ENCODE measurements at regions not wholly inside any gene's neighbourhood (a gene's known extent, or its start where the extent isn't known, plus 50 kb on each side); places are given as distances from the start of the nearest gene placed in this dataset.

DNA sequence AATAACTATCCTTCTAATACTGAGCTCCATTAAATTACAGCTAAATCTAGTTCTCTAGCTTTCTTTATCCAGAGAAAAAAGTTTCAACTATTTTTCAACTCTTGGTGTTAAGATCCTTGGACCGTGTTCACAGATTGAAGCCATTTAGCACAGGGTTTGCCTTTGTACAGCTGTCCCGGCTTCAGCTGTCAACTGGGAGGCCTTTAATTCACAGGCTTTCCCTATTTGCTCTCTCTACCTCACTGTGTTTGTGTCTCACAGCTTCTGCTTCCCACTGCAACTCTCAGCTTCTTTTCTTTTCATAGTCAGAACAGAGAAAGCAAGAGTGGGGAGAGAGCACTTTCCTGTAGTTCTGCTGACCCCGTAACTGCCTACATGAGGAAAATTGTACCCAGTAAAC, 76.9 kb upstream of the SMAD1 start:
- WGBS, 2 donors: 59 to 62% methylated on average over 3 of the region's 3 CpGs
- Histone ChIP-seq H3K4me3 (no peak overlapping the region), H3K36me3 (ENCODE audit: low read depth, missing control alignments) (no peaks in the 10 kb centered on the region), H3K9me3 (no peaks in the 10 kb centered on the region), H3K27me3 (no peaks in the 10 kb centered on the region), H3K27ac (no peak overlapping the region), H3K4me1 (no peaks in the 10 kb centered on the region)
- intact Hi-C loops (cut with DNase I; ENCODE audit: low total_unique reads): no loop called here
- DNase-seq: no peak
- TF ChIP-seq, protein P1, sequence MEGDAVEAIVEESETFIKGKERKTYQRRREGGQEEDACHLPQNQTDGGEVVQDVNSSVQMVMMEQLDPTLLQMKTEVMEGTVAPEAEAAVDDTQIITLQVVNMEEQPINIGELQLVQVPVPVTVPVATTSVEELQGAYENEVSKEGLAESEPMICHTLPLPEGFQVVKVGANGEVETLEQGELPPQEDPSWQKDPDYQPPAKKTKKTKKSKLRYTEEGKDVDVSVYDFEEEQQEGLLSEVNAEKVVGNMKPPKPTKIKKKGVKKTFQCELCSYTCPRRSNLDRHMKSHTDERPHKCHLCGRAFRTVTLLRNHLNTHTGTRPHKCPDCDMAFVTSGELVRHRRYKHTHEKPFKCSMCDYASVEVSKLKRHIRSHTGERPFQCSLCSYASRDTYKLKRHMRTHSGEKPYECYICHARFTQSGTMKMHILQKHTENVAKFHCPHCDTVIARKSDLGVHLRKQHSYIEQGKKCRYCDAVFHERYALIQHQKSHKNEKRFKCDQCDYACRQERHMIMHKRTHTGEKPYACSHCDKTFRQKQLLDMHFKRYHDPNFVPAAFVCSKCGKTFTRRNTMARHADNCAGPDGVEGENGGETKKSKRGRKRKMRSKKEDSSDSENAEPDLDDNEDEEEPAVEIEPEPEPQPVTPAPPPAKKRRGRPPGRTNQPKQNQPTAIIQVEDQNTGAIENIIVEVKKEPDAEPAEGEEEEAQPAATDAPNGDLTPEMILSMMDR (IDR thresholded peaks at IDR 0.05): no peak
- TF ChIP-seq POLR2A (IDR thresholded peaks at IDR 0.05): no peak

DNA sequence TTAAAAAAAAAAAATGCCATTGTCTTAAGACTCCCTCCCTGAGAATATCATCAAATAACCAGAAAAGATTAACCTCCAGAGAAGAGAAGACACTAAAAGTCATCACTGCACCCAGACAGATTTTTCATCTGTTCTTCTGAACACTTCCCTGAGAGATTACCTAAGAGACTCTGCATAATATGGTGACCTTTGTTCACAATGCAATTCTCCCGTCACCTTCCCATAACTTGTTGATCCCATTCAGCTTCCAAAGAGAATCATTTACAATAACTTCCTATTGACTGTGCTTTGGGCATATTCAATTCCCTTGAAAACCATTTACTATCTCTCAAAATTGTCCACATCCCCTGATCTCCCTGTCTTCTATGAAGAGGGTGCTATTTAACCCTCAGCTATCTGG, 85.1 kb upstream of the SMAD1 start:
- intact Hi-C loops (cut with DNase I; ENCODE audit: low total_unique reads): no loop called here
- H3K4me1 ChIP-seq: no peaks in the 10 kb centered on the region
- H3K27me3 ChIP-seq: no peaks in the 10 kb centered on the region
- no peaks in the 10 kb centered on the region for H3K36me3 ChIP-seq (ENCODE audit: low read depth, missing control alignments)
- no peaks in the 10 kb centered on the region for H3K9me3 ChIP-seq
- DNase-seq: no peak
- no peak overlapping the region for H3K4me3 ChIP-seq
- H3K27ac ChIP-seq: no peak overlapping the region
- TF ChIP-seq POLR2A (IDR thresholded peaks at IDR 0.05): no peak
- TF ChIP-seq, protein P1 (IDR thresholded peaks at IDR 0.05): no peak
- WGBS, 2 donors: 81 to 84% methylated on average over 1 of the region's 1 CpG

DNA sequence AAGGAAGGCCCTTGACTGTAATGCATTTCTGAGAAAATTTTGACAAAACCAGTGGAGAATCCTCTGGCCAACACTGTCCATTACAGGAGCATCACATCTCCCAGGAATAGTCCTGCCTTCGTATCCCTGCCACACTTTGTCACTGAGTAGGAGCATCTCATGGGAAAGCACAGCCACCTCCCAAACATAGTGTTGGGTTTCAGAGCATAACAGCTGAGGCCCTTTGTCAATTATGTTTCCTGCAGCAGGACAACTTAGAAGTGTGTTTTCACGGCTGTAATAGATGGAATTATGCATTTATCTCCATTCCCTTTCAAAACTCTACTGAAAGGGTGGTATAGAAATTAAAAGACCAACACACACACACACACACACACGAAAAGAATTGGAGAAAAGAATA, 91.1 kb upstream of the SMAD1 start:
- no peak overlapping the region for H3K4me3 ChIP-seq
- no peak for DNase-seq
- no peak overlapping the region for H3K27ac ChIP-seq
- 75 to 89% methylated on average over 3 of the region's 3 CpGs for WGBS, 2 donors
- no peaks in the 10 kb centered on the region for H3K4me1 ChIP-seq
- no peaks in the 10 kb centered on the region for H3K27me3 ChIP-seq
- TF ChIP-seq, protein P1 (IDR thresholded peaks at IDR 0.05): no peak
- no peak for TF ChIP-seq POLR2A (IDR thresholded peaks at IDR 0.05)
- no peaks in the 10 kb centered on the region for H3K36me3 ChIP-seq (ENCODE audit: low read depth, missing control alignments)
- intact Hi-C loops (cut with DNase I; ENCODE audit: low total_unique reads): no loop called here
- H3K9me3 ChIP-seq: no peaks in the 10 kb centered on the region

DNA sequence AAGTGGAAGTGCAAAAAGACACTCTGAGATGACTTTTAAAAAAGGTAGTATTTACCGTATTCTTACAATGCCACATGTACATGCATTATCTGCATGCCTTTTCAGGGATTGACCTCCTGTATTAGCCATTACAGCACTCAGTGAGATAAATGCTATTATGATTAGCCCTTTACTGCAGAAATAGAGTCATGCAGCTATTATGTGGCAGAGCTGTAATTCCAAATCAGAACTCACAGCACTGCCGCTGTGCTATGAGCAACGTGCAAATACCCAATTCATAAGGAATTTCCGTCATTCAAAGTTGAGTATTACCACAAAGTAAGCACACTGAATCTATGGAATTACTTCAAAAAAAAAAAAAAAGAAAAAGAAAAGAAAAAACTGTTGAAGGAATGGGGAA, 92.1 kb upstream of the SMAD1 start:
- no peaks in the 10 kb centered on the region for H3K36me3 ChIP-seq (ENCODE audit: low read depth, missing control alignments)
- H3K4me3 ChIP-seq: no peak overlapping the region
- WGBS, 2 donors: 87 to 93% methylated on average over 4 of the region's 4 CpGs
- DNase-seq: no peak
- H3K27me3 ChIP-seq: no peaks in the 10 kb centered on the region
- no peak for TF ChIP-seq POLR2A (IDR thresholded peaks at IDR 0.05)
- TF ChIP-seq, protein P1 (IDR thresholded peaks at IDR 0.05): no peak
- H3K9me3 ChIP-seq: no peaks in the 10 kb centered on the region
- no peaks in the 10 kb centered on the region for H3K4me1 ChIP-seq
- intact Hi-C loops (cut with DNase I; ENCODE audit: low total_unique reads): no loop called here
- no peak overlapping the region for H3K27ac ChIP-seq

DNA sequence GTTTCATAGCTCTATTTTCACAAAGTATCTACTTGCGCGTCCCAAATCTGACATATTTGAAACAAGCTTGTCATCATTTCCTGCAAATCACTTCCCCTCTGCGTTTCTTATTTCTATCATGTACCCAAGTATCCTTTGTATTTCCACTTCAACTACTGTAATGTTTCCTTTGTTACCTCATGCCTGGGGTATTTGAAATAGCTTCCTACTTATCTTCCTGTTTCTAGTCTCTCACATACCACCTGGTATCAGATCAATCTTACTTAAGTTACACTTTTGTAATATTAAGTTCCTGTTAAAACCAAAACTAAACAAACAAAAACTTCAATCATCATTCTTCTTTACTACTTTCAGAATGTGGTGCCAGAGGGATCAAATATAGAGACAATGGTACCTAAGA, 93.6 kb upstream of the SMAD1 start:
- intact Hi-C loops (cut with DNase I; ENCODE audit: low total_unique reads): no loop called here
- Histone ChIP-seq H3K27ac (no peak overlapping the region), H3K4me1 (no peaks in the 10 kb centered on the region), H3K27me3 (no peaks in the 10 kb centered on the region), H3K9me3 (no peaks in the 10 kb centered on the region), H3K36me3 (ENCODE audit: low read depth, missing control alignments) (no peaks in the 10 kb centered on the region), H3K4me3 (no peak overlapping the region)
- TF ChIP-seq, protein P1 (IDR thresholded peaks at IDR 0.05): no peak
- TF ChIP-seq POLR2A (IDR thresholded peaks at IDR 0.05): no peak
- 29 to 55% methylated on average over 3 of the region's 3 CpGs for WGBS, 2 donors
- no peak for DNase-seq
